Inferior parietal cortex (tissue), 1 donor: ENCODE measurements at regions not wholly inside any gene's neighbourhood (a gene's known extent, or its start where the extent isn't known, plus 50 kb on each side); places are given as distances from the start of the nearest gene placed in this dataset.
"Not testable (repeated sequence)": the region's sequence is repeated elsewhere in the genome, so short reads cannot be mapped to it uniquely, and the experiment has no call there.

Source experiments
- DNase-seq: peaks from one replicate; pipeline ENCODE4 v3.0.0-alpha.2; 2016; ENCODE audit errors: extremely low spot score

DNA sequence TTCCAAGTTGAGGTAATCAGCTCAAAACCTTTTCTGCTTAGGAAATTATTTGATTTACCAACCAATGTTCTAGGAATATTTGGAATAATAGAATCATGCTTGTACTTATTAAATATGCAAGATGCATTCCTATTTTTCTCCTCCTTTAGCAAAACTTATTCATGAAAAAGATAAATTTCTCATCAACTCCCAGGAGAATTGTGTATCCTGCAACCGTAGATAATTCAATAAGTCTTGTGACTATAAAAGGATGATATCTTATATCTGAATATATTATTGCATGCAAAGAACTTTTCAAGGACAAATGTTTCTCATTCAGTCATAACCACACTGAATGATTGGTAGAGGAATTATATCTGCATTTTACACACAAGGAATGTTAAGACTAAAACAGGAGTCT is 84.9 kb upstream of the CCNG1 start:
- no peak for DNase-seq

- not testable (repeated sequence) for DNase-seq
Measured at GRCh38 chr5:163355811-163356210, 81.6 kb upstream of the CCNG1 start.

DNA sequence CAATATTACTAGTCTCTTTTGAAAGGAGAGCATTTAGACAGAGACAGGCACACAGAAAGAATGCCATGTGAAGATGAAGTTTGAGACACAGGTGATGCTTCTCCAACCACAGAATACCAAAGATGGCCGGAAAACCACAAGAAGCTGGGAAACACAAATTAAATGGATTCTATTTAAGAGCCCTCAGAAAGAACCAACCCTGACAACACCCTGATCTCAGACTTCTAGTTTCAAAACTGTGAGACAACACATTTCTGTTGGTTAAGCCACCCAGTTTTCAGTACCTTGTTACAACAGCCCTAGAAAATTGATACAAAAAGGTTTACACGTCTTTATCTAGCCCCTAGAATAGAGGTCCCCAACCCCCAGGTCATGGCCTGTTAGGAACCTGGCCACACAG is 79.8 kb upstream of the CCNG1 start:
- DNase-seq = no peak

DNA sequence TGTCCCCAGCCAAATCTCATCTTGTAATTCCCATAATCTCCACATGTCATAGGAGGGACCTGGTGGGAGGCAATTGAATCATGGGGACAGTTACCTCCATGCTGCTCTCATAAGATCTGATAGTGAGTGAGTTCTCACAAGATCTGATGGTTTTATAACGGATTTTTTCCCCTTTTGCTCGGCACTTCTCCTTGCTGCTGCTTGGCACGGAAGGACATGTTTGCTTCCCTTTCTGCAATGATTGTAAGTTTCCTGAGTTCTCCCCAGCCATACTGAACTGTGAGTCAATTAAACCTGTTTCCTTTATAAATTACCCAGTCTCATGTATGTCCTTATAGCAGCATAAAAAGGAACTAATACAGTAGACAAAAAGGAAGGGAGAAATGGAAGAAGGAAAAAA is 76.7 kb upstream of the CCNG1 start:
- DNase-seq = no peak

DNA sequence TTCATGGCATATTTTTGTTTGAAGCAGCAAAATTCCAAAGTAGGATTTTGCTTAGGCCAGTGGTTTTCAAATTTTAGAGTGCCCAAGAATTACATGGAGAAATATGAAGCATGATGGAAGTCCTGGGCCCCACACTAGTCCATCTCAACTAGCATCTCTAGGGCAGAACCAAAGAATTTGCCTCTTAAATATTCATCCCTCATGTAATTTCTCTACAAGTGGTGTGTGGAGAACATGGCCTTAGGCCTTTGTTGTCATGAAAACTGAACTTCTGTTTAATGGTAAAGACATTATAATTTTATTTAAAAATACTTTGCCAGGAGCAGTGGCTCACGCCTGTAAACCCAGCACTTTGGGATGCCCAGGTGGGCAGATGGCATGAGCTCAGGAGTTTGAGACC is 75.9 kb upstream of the CCNG1 start:
- no peak for DNase-seq

GRCh38 chr5:163362840-163363371 is 74.5 kb upstream of the CCNG1 start:
- DNase-seq = no peak

DNA sequence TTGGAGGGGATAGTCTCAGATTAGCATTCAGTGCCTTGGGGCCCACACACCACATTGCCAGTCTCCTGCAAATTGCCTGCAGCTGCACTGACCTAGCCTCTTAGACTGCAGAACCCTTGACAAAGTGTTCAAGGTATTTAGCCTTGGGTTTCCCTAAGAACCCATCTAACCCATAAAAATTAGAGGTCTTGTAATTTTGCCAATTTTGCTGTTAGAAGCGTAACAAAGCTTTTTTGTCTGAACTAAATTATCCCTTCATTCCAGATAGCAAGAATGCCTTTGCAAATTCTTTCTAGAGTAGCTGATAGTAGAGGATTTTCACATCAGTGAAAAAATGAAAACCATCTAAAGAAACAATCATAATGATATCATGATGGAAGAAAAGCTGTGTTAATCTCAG is 74.0 kb upstream of the CCNG1 start:
- DNase-seq = no peak

DNA sequence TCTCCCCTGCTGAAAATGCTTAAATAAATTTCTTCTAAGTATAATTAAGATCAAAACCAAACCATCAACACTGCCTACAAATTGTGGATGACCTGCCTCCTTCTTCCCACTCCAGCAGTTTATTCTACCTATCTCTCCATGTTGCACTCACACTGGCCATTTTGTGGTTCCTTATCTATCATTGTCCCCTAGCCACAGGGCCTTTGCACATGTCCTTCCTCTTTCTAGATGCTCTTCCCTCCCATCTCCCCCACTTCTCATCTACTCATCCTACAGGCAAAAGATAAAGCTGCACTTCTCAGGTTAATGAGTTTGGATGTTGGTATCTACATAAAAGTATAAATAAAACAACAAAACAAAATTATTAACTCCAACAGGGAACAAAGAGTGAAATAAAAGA is 70.6 kb upstream of the CCNG1 start:
- DNase-seq = no peak

DNA sequence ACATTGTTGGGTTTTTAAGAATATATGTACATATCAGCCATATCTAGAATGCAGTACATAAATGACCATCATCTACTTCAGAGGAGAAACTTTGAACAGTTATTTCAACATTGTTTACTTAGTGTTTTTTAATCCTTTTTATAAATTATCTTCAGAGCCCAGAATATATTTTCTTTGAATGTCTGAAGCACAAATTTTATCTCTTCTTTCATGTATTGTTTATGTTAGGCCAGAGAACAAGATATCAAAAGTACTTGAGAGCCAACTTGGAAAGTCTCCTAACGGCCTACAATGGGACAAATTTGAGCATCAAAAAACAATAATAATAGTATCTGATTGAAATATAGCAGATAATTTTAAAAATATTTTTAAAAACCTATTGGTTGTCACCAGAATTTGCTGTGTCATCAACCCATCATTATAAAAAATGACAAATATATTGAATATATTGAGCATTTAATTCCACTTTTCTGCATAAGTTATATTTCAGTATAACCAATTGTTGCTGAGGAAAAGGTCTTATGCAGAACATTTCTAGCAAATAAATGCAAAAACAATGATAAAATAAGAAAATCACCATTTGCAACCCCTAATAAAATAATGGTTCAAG is 67.5 kb upstream of the CCNG1 start:
- DNase-seq = no peak

DNA sequence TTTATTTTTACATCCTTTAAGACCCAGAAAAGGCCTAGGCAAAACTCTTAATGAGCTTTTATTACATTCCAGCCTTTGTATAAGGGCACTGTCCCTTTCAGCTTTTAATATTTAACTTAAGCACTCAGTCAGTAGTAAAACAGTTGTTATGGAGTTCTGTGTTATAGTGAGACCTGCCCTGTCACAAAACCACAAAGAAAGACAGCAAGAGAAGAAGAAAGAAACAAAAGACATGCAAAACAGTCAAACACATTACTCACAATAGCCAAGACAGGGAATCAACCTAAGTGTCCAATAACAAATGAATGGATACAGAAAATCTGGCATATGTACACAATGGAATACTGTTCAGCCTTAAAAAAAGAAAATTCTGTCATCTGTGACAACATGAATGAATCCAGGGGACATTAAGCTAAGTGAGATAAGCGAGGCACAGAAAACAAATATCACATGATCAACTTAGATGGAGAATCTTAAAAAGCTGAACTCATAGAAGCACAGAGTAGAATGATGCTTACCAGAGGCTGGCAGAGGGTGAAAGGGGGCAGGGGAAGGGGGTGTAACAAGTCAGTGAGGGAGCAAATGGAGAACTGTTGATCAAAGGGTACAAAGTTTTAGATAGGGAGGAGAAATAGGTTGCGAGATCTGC is 63.8 kb upstream of the CCNG1 start:
- no peak for DNase-seq

DNA sequence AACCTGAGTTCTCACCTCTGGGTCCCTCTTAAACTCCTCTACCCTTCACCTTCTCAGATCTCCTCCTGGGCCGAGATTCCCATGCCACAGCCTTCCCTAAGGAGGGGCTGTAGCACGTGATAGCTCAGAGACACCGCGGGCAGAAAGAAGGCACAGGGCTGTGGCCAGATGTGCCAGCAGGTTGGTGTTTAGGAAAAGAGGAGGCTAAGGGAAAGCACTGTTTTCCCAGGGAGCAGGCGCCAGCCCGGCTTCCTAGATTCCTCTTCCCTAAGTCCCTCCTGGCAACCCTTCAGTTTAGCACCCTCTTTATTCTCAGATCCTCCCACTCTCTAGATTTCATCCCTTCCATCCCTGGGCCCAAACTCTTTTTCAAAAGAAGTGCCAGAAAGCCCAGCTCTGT is 59.4 kb upstream of the CCNG1 start:
- peak; percentile 26 for DNase-seq

DNA sequence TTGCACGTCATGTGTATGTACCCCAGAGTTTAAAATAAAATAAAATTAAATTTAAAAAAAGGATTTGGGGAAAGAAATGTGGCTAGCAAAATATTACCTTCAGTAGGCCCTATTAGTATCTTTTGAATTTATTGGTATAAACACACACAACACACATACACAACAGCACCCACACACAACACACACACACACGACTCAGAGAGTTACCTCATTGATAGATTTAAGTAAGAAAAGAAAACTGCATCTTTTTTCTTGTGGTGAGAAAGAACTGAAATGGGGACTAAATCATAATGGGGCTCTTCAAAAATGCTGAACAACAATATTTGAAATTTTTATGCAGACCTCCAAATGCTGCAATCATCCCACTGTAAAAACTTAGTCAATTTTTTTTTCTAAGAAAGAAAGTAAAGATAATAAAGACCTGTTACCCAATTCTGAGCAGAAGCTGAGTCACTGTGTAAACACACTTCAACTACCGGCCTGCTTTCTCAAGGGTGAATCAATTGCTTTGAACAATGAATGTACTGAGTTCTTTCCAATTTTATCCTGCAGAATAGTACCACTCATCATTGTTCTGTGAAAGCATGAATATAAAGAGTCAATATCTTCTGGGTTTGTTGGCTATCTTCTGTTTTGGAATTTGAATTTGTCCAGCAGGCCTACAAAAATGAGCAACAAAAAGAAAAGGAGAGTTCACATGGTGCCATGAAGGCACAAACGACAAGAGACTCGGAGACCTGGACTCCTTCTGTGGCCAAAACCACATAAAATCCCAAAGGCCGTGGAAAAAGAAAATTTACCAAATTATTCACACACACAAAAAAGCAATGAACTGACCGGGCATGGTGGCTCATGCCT is 57.9 kb upstream of the CCNG1 start:
- peak; percentile 62 for DNase-seq

DNA sequence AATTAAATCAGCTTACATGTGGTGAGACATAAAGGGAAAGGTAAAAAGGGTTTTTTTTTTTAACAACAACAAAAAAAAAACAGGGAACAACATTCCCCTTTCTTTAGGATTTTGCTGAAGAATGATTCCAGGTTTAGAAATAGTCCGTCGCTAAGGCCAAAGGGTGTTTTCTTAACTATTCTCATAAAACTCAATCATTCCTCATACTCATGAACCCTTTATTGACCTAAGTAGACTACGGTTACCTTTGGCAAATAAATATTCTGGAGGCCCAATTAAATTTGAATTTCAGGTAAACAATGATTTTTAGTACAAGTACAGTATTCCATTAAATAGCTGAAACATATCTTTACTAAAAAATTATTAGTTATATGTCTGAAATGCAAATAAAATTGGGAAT is 55.6 kb upstream of the CCNG1 start:
- DNase-seq = no peak

DNA sequence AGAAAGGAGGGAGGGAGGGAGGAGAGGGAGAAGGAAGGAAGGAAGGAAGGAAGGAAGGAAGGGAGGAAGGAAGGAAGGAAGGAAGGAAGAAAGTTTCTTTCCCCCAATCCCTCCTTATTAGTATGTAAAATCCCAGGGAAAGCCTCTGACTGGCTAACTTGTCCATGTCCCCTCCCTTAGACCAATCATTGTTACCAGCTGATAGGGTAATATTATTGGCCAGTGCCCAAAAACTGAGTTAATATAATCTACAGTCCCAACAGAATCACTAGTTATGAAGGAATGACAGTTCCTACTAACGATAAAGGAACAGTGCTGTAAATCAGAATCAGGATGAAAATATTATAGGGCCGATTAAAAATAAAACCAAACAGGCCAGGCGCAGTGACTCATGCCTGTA is 53.6 kb upstream of the CCNG1 start:
- DNase-seq = no peak

- DNase-seq = peak; percentile 70
Measured at GRCh38 chr5:163384669-163385068, 52.7 kb upstream of the CCNG1 start.

DNA sequence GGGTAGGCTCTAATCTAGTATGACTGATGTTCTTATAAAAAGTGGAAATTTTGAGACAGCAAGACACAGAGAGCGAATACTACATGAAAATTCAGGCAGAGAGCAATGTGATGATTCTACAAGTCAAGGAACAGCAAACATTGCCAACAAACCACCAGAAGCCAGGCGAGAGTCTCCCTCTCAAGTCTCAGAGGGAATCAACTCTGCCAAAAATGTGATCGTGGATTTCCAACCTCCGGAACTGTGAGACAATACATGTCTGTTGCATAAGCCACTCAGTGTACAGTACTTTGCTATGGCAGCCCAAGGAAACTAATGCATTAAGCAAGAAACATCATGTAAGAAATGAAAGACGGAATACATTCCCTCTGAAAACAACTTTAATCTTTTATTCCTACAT is 52.1 kb upstream of the CCNG1 start:
- peak; percentile 77 for DNase-seq

- DNase-seq = no peak
Measured at GRCh38 chr5:163385824-163386223, 51.6 kb upstream of the CCNG1 start.

GRCh38 chr5:163386352-163386751 is 51.0 kb upstream of the CCNG1 start:
- no peak for DNase-seq

- DNase-seq = no peak
Measured at GRCh38 chr5:163387589-163388343, 49.6 kb upstream of the CCNG1 start.
